ENCODE measurements at regions not wholly inside any gene's neighbourhood (a gene's known extent, or its start where the extent isn't known, plus 50 kb on each side); places are given as distances from the start of the nearest gene placed in this dataset.

GRCh38 chr11:70618431-70619101 is 220.2 kb downstream of the CTTN start:
- intact Hi-C loops (cut with DNase I; ENCODE audit: low total_unique reads), result no loop called here
- no peak overlapping the region for H3K4me3 ChIP-seq
- TF ChIP-seq CTCF (IDR thresholded peaks at IDR 0.05), result no peak
- no peaks in the 10 kb centered on the region for H3K36me3 ChIP-seq
- H3K9me3 ChIP-seq, result peaks cover 4 to 14% (median 8%) of the 10 kb centered on the region in 3 donors
- no peak for DNase-seq
- peaks cover 0 to 38% of the 10 kb centered on the region in 2 donors for H3K27me3 ChIP-seq
- no peaks in the 10 kb centered on the region for H3K4me1 ChIP-seq
- no peak overlapping the region for H3K27ac ChIP-seq

- no peaks in the 10 kb centered on the region for H3K36me3 ChIP-seq
- peaks cover 4 to 12% (median 5%) of the 10 kb centered on the region in 3 donors for H3K9me3 ChIP-seq
- no peak overlapping the region for H3K27ac ChIP-seq
- intact Hi-C loops (cut with DNase I; ENCODE audit: low total_unique reads), result no loop called here
- H3K4me1 ChIP-seq, result no peaks in the 10 kb centered on the region
- H3K4me3 ChIP-seq, result no peak overlapping the region
- H3K27me3 ChIP-seq, result peaks cover 0 to 46% of the 10 kb centered on the region in 2 donors
- no peak for TF ChIP-seq CTCF (IDR thresholded peaks at IDR 0.05)
- no peak for DNase-seq
Measured at GRCh38 chr11:70619591-70619990, 221.3 kb downstream of the CTTN start.

GRCh38 chr11:70620510-70621184 is 222.3 kb downstream of the CTTN start:
- TF ChIP-seq CTCF (IDR thresholded peaks at IDR 0.05), result no peak
- intact Hi-C loops (cut with DNase I; ENCODE audit: low total_unique reads), result no loop called here
- Histone ChIP-seq H3K27ac (no peak overlapping the region), H3K4me1 (no peaks in the 10 kb centered on the region), H3K9me3 (peaks cover 0 to 2% (median 0%) of the 10 kb centered on the region in 3 donors), H3K36me3 (no peaks in the 10 kb centered on the region), H3K27me3 (peaks cover 0 to 49% of the 10 kb centered on the region in 2 donors), H3K4me3 (no peak overlapping the region)
- no peak for DNase-seq

GRCh38 chr11:70621241-70621640 is 222.9 kb downstream of the CTTN start:
- Histone ChIP-seq H3K27ac (no peak overlapping the region), H3K4me1 (no peaks in the 10 kb centered on the region), H3K36me3 (no peaks in the 10 kb centered on the region), H3K27me3 (peaks cover 0 to 45% of the 10 kb centered on the region in 2 donors), H3K9me3 (no peaks in the 10 kb centered on the region), H3K4me3 (no peak overlapping the region)
- no peak for DNase-seq
- intact Hi-C loops (cut with DNase I; ENCODE audit: low total_unique reads), result no loop called here
- TF ChIP-seq CTCF (IDR thresholded peaks at IDR 0.05), result no peak

- DNase-seq, result no peak
- peaks cover 0 to 50% of the 10 kb centered on the region in 2 donors for H3K27me3 ChIP-seq
- H3K36me3 ChIP-seq, result no peaks in the 10 kb centered on the region
- no peak for TF ChIP-seq CTCF (IDR thresholded peaks at IDR 0.05)
- intact Hi-C loops (cut with DNase I; ENCODE audit: low total_unique reads), result no loop called here
- no peak overlapping the region for H3K27ac ChIP-seq
- H3K4me1 ChIP-seq, result no peaks in the 10 kb centered on the region
- H3K9me3 ChIP-seq, result no peaks in the 10 kb centered on the region
- no peak overlapping the region for H3K4me3 ChIP-seq
Measured at GRCh38 chr11:70622091-70622490, 223.8 kb downstream of the CTTN start.
